ENCODE measurements at regions not wholly inside any gene's neighbourhood (a gene's known extent, or its start where the extent isn't known, plus 50 kb on each side); places are given as distances from the start of the nearest gene placed in this dataset.

- intact Hi-C loops (cut with micrococcal nuclease), result no loop called here
Observed at GRCh38 chr1:201737352-201738060, 91.5 kb upstream of the IPO9 start.

More at GRCh38 chr1:201737352-201738060, 91.5 kb upstream of the IPO9 start:
- DNase-seq (no peak), ATAC-seq (ENCODE audit: low read depth) (no peak)
- Mint-ChIP-seq H3K27ac (no peak overlapping the region), H3K27me3 (peaks cover 20% of the 10 kb centered on the region), H3K9me3 (ENCODE audit: insufficient read depth) (no peaks in the 10 kb centered on the region), H3K4me3 (peak overlapping the region; percentile 21), H3K4me1 (peaks cover 45% of the 10 kb centered on the region)
- Histone ChIP-seq H4K20me1 (ENCODE audit: control insufficient read depth, insufficient read depth, low read length, poor library complexity, severe bottlenecking) (no peaks in the 10 kb centered on the region), H3K9ac (ENCODE audit: low read length) (no peak overlapping the region), H2AFZ (ENCODE audit: insufficient read depth, low read depth, low read length, poor library complexity, severe bottlenecking) (peak overlapping the region; percentile 0), H3K27me3 (replicated peaks in 1 of 4; ENCODE audit: control extremely low read depth in 1 of 4, control insufficient read depth in 3 of 4, insufficient read depth in 4 of 4, low read length in 3 of 4) (no peaks in the 10 kb centered on the region), H3K9me3 (ENCODE audit: control extremely low read depth in 1 of 3, control insufficient read depth in 2 of 3, insufficient read depth in 1 of 3, low read length in 2 of 3) (no peaks in the 10 kb centered on the region), H3K4me2 (replicated peaks; ENCODE audit: low read depth, low read length, poor library complexity, severe bottlenecking) (peak overlapping the region; percentile 37), H3K27ac (ENCODE audit: low read length in 2 of 2) (no peak overlapping the region), H3K36me3 (replicated peaks in 1 of 2; ENCODE audit: control extremely low read depth in 1 of 2, control insufficient read depth in 1 of 2, extremely low read depth in 1 of 2, insufficient read depth in 2 of 2, low read length in 1 of 2) (no peaks in the 10 kb centered on the region), H3K79me2 (ENCODE audit: control insufficient read depth, insufficient read depth, low read length) (peaks cover 8% of the 10 kb centered on the region), H3K4me3 (ENCODE audit: control extremely low read depth in 1 of 5, extremely low read depth in 1 of 5, insufficient read depth in 1 of 5, low read depth in 2 of 5, low read length in 4 of 5) (no peak overlapping the region), H3K4me1 (ENCODE audit: control insufficient read depth in 2 of 2, insufficient read depth in 2 of 2, low read length in 2 of 2) (peaks cover 26 to 39% of the 10 kb centered on the region in 2 donors)
- POLR2A ChIA-PET, result no interaction called here
- CTCF ChIA-PET, result interaction anchor here (1.9 to 2.1 kb wide), 2 partner anchors 27 to 55 kb away, joined by 5 to 8 read pairs; no protein-coding TSS in a partner anchor
- 54% methylated on average over 4 of the region's 5 CpGs for WGBS (ENCODE audit: insufficient coverage)
- TF ChIP-seq EZH2 (IDR thresholded peaks at IDR 0.05; ENCODE audit: borderline replicate concordance, insufficient read depth, low read depth, low read length, poor library complexity, severe bottlenecking) (no peak), CTCF (IDR thresholded peaks at IDR 0.05) (no peak)

Data from B cell (primary cell).